Thoracic aorta (tissue), 2 donors: ENCODE measurements at regions not wholly inside any gene's neighbourhood (a gene's known extent, or its start where the extent isn't known, plus 50 kb on each side); places are given as distances from the start of the nearest gene placed in this dataset.

Experiments
- ATAC-seq: fragments of 150-250 bp; one replicate; pipeline ENCODE4 v1.8.0; 2017; ENCODE audit warnings: low read depth; ENCODE audit not compliant: insufficient number of reproducible peaks, low FRiP score
- DNase-seq: peaks from one replicate; pipeline ENCODE4 v3.0.0-alpha.2; 2020; ENCODE audit warnings: low spot score
- H3K27ac ChIP-seq, 2 donors: fragments of 200-600 bp; sonication (generic); 1 replicate in 1 of 2; 2 replicates in 1 of 2; pipeline ENCODE4 v1.5.1; 2016; ENCODE audit warnings: mild to moderate bottlenecking in 2 of 2, moderate library complexity in 2 of 2
- H3K27me3 ChIP-seq: fragments of 200-600 bp; sonication (generic); replicated peaks from 2 replicates; pipeline ENCODE4 v1.6.0; 2016; ENCODE audit warnings: mild to moderate bottlenecking; ENCODE audit not compliant: insufficient read depth
- H3K36me3 ChIP-seq: fragments of 200-600 bp; sonication (generic); one replicate; pipeline ENCODE4 v1.5.1; 2016
- H3K4me1 ChIP-seq, 2 donors: fragments of 200-600 bp; sonication (generic); 1 replicate in 1 of 2; 2 replicates in 1 of 2; pipeline versions ENCODE4 v1.5.1 to v1.6.0; 2016; ENCODE audit warnings: low read depth in 2 of 2, mild to moderate bottlenecking in 1 of 2; ENCODE audit not compliant: control insufficient read depth in 1 of 2
- H3K4me3 ChIP-seq: fragments of 200-600 bp; sonication (generic); 2 replicates; pipeline ENCODE4 v1.5.1; 2016; ENCODE audit warnings: mild to moderate bottlenecking
- H3K9me3 ChIP-seq: fragments of 200-600 bp; sonication (generic); 2 replicates; pipeline ENCODE4 v1.5.1; 2016
- CTCF ChIP-seq: fragments of 200-600 bp; sonication (generic); IDR thresholded peaks from one replicate; pipeline ENCODE4 v1.5.1; 2019; ENCODE audit warnings: antibody characterized with exemption

- Histone ChIP-seq H3K9me3 (no peaks in the 10 kb centered on the region), H3K36me3 (no peaks in the 10 kb centered on the region), H3K4me1 (peaks cover 25 to 37% of the 10 kb centered on the region in 2 donors), H3K27me3 (no peaks in the 10 kb centered on the region), H3K4me3 (no peak overlapping the region), H3K27ac (no peak overlapping the region)
- no peak for TF ChIP-seq CTCF
- DNase-seq = no peak
- ATAC-seq = no peak
Observed at GRCh38 chr6:108734271-108734922, 113.8 kb upstream of the ARMC2 start.

- TF ChIP-seq CTCF = no peak
- Histone ChIP-seq H3K36me3 (no peaks in the 10 kb centered on the region), H3K27me3 (no peaks in the 10 kb centered on the region), H3K27ac (no peak overlapping the region), H3K9me3 (no peaks in the 10 kb centered on the region), H3K4me1 (peaks cover 31 to 45% of the 10 kb centered on the region in 2 donors), H3K4me3 (no peak overlapping the region)
- ATAC-seq = no peak
- DNase-seq = no peak
Observed at GRCh38 chr6:108735310-108736001, 112.8 kb upstream of the ARMC2 start.

- Histone ChIP-seq H3K36me3 (no peaks in the 10 kb centered on the region), H3K27me3 (no peaks in the 10 kb centered on the region), H3K4me1 (peaks cover 30 to 46% of the 10 kb centered on the region in 2 donors), H3K27ac (peak overlapping the region in 1 of 2 donors; percentile 69), H3K4me3 (no peak overlapping the region), H3K9me3 (no peaks in the 10 kb centered on the region)
- DNase-seq (no peak), ATAC-seq (no peak)
- TF ChIP-seq CTCF = no peak
Observed at GRCh38 chr6:108736002-108736361, 112.2 kb upstream of the ARMC2 start.

GRCh38 chr6:108736832-108737231 is 111.4 kb upstream of the ARMC2 start:
- peak; percentile 80 for ATAC-seq
- H3K4me1 ChIP-seq = peaks cover 39 to 54% of the 10 kb centered on the region in 2 donors
- DNase-seq = peak; percentile 74

More at GRCh38 chr6:108736832-108737231, 111.4 kb upstream of the ARMC2 start:
- Histone ChIP-seq H3K4me3 (no peak overlapping the region), H3K27ac (peak overlapping the region; percentile 21 to 69), H3K36me3 (no peaks in the 10 kb centered on the region), H3K27me3 (no peaks in the 10 kb centered on the region), H3K9me3 (no peaks in the 10 kb centered on the region)
- no peak for TF ChIP-seq CTCF
